T-helper 1 cell (primary cell): ENCODE measurements at regions not wholly inside any gene's neighbourhood (a gene's known extent, or its start where the extent isn't known, plus 50 kb on each side); places are given as distances from the start of the nearest gene placed in this dataset.
"Not testable (repeated sequence)": the region's sequence is repeated elsewhere in the genome, so short reads cannot be mapped to it uniquely, and the experiment has no call there.

Source experiments
- DNase-seq, 5 donors: peaks; one replicate each; pipeline ENCODE4 v3.0.0-alpha.2; 2012 to 2020

- no peak for DNase-seq
Measured at GRCh38 chr5:164317676-164318075, 812.3 kb downstream of the MAT2B start.

GRCh38 chr5:164319161-164319560, 813.7 kb downstream of the MAT2B start:
- DNase-seq = no peak

- no peak for DNase-seq
Measured at GRCh38 chr5:164324239-164324638, 818.8 kb downstream of the MAT2B start.

GRCh38 chr5:164326219-164326618, 820.8 kb downstream of the MAT2B start:
- no peak for DNase-seq

- DNase-seq = not testable (repeated sequence)
Measured at GRCh38 chr5:164327166-164327565, 821.7 kb downstream of the MAT2B start.

- no peak for DNase-seq
Measured at GRCh38 chr5:164332349-164333196, 827.2 kb downstream of the MAT2B start.

- DNase-seq = no peak
Measured at GRCh38 chr5:164335837-164336236, 830.4 kb downstream of the MAT2B start.

- no peak for DNase-seq
Measured at GRCh38 chr5:164336276-164336675, 830.9 kb downstream of the MAT2B start.

- no peak for DNase-seq
Measured at GRCh38 chr5:164336906-164337305, 831.5 kb downstream of the MAT2B start.

- DNase-seq = no peak
Measured at GRCh38 chr5:164341056-164341619, 835.7 kb downstream of the MAT2B start.

- DNase-seq = no peak
Measured at GRCh38 chr5:164345173-164345849, 839.9 kb downstream of the MAT2B start.

GRCh38 chr5:164345853-164346252, 840.4 kb downstream of the MAT2B start:
- DNase-seq = no peak

- DNase-seq = no peak
Measured at GRCh38 chr5:164346785-164347630, 841.6 kb downstream of the MAT2B start.

- no peak for DNase-seq
Measured at GRCh38 chr5:164350236-164350635, 844.8 kb downstream of the MAT2B start.

GRCh38 chr5:164351245-164351834, 845.9 kb downstream of the MAT2B start:
- DNase-seq = no peak

- DNase-seq = no peak
Measured at GRCh38 chr5:164352695-164353094, 847.3 kb downstream of the MAT2B start.

GRCh38 chr5:164353155-164353554, 847.7 kb downstream of the MAT2B start:
- DNase-seq = no peak

GRCh38 chr5:164354139-164354751, 848.8 kb downstream of the MAT2B start:
- DNase-seq = no peak

GRCh38 chr5:164355267-164355830, 849.9 kb downstream of the MAT2B start:
- DNase-seq = no peak

GRCh38 chr5:164356790-164357189, 851.4 kb downstream of the MAT2B start:
- no peak for DNase-seq

GRCh38 chr5:164357395-164358033, 852.1 kb downstream of the MAT2B start:
- DNase-seq = no peak
